COLO668 (cell line): ENCODE measurements at regions not wholly inside any gene's neighbourhood (a gene's known extent, or its start where the extent isn't known, plus 50 kb on each side); places are given as distances from the start of the nearest gene placed in this dataset.
"Not testable (repeated sequence)": the region's sequence is repeated elsewhere in the genome, so short reads cannot be mapped to it uniquely, and the experiment has no call there.

Experiments
- DNase-seq: peaks from one replicate; lab custom pipeline; 2025; ENCODE audit not compliant: unreplicated experiment; lab: John Stamatoyannopoulos, UW

GRCh38 chr3:104291437-104291851 lies 1075.3 kb upstream of the ALCAM start:
- no peak for DNase-seq

DNA sequence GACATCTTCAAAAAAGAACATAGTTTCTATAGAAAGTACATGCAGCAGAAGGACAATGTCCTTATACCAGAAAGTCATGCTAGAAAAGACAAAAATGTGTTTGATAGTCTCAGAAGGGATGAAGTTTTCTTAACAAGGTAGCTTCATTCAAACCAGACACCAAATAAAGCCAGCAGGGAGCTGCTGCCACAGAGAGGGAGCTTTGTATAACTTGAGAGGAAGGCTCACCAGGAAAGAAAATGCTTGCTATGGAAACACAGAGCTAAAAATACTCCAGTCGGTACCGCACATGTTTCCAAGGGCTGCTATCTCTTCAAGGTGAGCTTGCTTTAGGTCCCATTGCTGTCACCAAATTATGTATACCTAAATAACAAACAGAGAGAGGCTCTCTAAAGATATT lies 1074.8 kb upstream of the ALCAM start:
- no peak for DNase-seq

DNA sequence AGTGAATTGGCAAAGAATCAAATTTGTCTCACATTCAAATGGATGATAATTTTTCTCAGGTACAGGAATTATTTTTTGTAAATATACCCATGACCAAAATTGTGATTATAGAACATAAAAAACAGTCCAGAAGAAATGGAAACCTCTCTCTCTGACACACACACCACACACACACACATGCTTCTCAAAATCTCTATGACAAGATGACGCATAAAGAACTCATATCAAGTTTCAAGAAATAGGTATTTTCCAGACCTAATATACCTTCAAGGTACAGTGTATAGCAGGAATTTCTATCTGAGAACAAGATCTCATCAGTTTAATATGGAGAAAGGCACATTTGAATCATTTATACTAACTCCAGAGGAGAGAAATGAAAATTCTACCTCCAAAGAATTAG lies 1069.1 kb upstream of the ALCAM start:
- no peak for DNase-seq

DNA sequence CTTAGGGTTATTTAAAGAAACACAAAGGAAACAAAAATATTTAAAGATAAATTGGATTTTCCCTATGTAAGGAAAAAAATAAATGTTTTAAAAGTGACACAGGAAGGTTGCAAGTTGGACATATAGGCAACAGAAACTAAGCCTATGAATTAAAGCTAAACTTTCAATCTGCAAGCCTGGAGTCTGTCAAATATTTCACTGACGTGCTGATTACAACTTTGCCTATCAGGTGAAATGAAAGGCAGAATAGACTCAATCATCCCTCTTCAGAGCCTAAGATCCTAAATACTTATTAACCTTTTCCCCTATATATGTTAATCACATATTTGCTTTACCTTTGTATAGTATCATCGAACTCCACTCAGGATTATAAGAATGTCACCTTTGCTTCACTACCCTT lies 1068.0 kb upstream of the ALCAM start:
- DNase-seq = no peak

- DNase-seq = no peak
Observed at GRCh38 chr3:104316118-104316517, 1050.6 kb upstream of the ALCAM start.

GRCh38 chr3:104323226-104323625 lies 1043.5 kb upstream of the ALCAM start:
- no peak for DNase-seq

DNA sequence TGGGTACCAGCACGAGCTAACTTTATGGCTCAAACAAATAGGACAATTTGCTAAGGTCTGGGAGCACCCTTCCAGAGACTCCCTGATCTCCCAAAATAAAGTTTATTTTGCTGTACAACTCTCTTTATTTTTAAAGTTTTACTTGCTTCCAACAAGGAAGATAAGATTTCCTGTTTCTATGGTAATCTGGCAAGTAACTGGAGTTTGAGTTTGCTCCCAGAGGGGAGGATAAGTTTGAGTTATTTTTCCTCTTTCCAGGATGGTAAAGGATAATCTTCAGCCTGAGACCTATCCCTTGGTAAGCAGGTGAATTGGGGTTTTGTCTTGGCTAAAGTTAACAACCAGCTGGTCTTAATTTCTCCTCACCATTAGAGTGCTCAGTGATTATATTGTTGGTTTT lies 1019.4 kb upstream of the ALCAM start:
- no peak for DNase-seq

- no peak for DNase-seq
Observed at GRCh38 chr3:104349836-104350235, 1016.9 kb upstream of the ALCAM start.

GRCh38 chr3:104353951-104354350 lies 1012.8 kb upstream of the ALCAM start:
- DNase-seq = no peak

DNA sequence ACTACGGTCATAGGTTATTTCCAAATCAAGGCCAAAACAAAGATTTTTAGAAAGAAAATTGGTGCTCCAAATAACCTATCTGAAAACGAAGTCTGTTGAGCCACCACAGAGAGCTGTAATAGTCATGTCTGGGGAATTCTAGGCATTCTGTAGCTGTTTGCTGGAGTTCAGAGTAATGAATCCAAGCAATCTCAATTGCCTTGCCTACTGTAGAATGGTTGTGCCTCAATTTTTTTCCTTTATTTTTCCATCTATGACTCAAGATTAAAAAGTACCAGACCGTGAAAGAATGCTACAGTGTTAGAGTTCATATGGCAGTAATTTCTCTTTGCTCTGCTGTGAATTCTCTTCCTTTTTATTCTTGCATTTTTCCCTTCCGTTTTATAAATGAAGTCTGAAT lies 1007.2 kb upstream of the ALCAM start:
- no peak for DNase-seq

GRCh38 chr3:104360038-104360437 lies 1006.7 kb upstream of the ALCAM start:
- no peak for DNase-seq

GRCh38 chr3:104361748-104362147 lies 1005.0 kb upstream of the ALCAM start:
- not testable (repeated sequence) for DNase-seq

GRCh38 chr3:104362319-104362718 lies 1004.4 kb upstream of the ALCAM start:
- no peak for DNase-seq

GRCh38 chr3:104367000-104367399 lies 999.7 kb upstream of the ALCAM start:
- no peak for DNase-seq

DNA sequence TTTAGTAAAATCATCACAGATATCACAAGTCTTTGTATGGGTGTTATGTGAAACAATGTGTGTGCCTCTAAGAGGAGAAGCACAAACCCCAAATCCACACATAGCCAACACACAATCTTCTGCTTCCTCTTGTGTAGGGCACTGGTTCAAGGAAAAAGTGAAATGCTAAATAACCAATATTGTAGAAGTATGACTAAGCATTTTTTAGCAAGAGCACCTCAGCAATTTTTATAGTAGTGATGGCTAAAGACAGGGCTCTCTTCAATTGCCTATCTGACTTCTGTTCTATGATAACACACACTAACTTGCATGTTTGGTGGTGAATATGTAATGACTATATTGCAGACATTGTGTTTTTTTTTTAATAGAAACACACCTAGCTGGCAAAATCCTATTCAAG lies 997.9 kb upstream of the ALCAM start:
- DNase-seq = no peak

GRCh38 chr3:104385421-104385820 lies 981.3 kb upstream of the ALCAM start:
- DNase-seq = no peak

- no peak for DNase-seq
Observed at GRCh38 chr3:104388619-104389018, 978.1 kb upstream of the ALCAM start.

- DNase-seq = no peak
Observed at GRCh38 chr3:104392327-104392726, 974.4 kb upstream of the ALCAM start.

GRCh38 chr3:104396974-104397669 lies 969.6 kb upstream of the ALCAM start:
- DNase-seq = no peak

DNA sequence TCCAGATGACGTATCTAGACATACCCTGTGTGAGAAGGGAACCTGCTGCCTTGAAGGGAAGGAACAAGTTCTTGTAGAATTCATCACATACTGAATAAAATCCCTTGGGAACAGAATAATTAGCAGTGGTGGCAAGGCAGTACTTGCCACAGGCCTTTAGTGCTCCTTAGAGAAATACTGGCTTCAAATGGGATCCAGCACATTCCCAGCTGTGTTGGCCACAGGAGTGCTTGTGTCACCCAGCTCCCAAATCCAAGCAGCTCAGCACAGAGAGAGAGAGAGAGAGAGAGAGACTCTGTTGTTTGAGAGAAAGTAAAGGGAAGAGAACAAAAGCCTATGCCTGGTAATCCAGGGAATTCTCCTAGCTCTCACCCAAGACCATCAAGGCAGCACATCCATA lies 969.0 kb upstream of the ALCAM start:
- no peak for DNase-seq

- DNase-seq = no peak
Observed at GRCh38 chr3:104402902-104403301, 963.8 kb upstream of the ALCAM start.

DNA sequence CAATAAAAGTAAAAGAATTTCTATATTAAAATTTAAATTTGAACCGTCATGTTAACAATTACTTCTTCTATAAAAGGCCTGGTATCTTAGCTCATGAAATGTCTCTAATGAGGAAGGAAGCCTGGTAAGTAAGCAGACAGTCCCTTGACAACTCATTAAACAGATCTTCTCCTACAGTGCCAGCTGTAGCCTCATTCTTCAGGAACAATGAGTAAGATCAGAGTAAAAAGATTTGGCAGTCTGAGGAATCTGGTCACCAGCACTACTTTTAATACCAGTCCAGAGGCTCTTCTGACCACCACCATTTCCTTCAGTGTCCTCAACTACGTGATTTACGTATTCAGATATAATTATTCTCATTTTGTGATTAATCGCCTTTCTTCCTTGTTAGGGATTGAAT lies 955.0 kb upstream of the ALCAM start:
- no peak for DNase-seq
